Lower leg skin (tissue), 3 donors: ENCODE measurements at regions not wholly inside any gene's neighbourhood (a gene's known extent, or its start where the extent isn't known, plus 50 kb on each side); places are given as distances from the start of the nearest gene placed in this dataset.

ENCODE experiments used
- POLR2A ChIP-seq, 2 donors: fragments of 450-650 bp; IDR thresholded peaks; one replicate each; pipeline ENCODE4 v1.6.1; 2016 to 2017; ENCODE audit warnings: antibody characterized with exemption in 2 of 2, mild to moderate bottlenecking in 1 of 2, moderate library complexity in 1 of 2
- TF ChIP-seq, protein P1 (sequence below), 3 donors: fragments of 450-650 bp; IDR thresholded peaks; one replicate each; pipeline ENCODE4 v1.5.1; 2016; ENCODE audit warnings: antibody characterized with exemption in 3 of 3, mild to moderate bottlenecking in 3 of 3, moderate library complexity in 2 of 3

- no peak for TF ChIP-seq POLR2A (IDR thresholded peaks at IDR 0.05)
- TF ChIP-seq, protein P1, sequence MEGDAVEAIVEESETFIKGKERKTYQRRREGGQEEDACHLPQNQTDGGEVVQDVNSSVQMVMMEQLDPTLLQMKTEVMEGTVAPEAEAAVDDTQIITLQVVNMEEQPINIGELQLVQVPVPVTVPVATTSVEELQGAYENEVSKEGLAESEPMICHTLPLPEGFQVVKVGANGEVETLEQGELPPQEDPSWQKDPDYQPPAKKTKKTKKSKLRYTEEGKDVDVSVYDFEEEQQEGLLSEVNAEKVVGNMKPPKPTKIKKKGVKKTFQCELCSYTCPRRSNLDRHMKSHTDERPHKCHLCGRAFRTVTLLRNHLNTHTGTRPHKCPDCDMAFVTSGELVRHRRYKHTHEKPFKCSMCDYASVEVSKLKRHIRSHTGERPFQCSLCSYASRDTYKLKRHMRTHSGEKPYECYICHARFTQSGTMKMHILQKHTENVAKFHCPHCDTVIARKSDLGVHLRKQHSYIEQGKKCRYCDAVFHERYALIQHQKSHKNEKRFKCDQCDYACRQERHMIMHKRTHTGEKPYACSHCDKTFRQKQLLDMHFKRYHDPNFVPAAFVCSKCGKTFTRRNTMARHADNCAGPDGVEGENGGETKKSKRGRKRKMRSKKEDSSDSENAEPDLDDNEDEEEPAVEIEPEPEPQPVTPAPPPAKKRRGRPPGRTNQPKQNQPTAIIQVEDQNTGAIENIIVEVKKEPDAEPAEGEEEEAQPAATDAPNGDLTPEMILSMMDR (IDR thresholded peaks at IDR 0.05), result no peak
Observed at GRCh38 chr9:2502210-2502609, 119.4 kb upstream of the VLDLR start.
